LNCaP clone FGC (cell line): ENCODE measurements at regions not wholly inside any gene's neighbourhood (a gene's known extent, or its start where the extent isn't known, plus 50 kb on each side); places are given as distances from the start of the nearest gene placed in this dataset.

Source experiments
- DNase-seq: peaks from one replicate; pipeline ENCODE4 v3.0.0-alpha.2; 2011; ENCODE audit warnings: low read depth
- H3K4me3 ChIP-seq: 2 replicates; pipeline ENCODE4 v1.5.1; 2011; ENCODE audit warnings: mild to moderate bottlenecking, low read depth, low read length, control low read depth
- TF ChIP-seq, protein P1 (sequence below): IDR thresholded peaks from 2 replicates; pipeline ENCODE4 v1.5.1; 2012; ENCODE audit warnings: mild to moderate bottlenecking; ENCODE audit not compliant: control insufficient read depth, insufficient read depth; ENCODE audit errors: extremely low read depth

DNA sequence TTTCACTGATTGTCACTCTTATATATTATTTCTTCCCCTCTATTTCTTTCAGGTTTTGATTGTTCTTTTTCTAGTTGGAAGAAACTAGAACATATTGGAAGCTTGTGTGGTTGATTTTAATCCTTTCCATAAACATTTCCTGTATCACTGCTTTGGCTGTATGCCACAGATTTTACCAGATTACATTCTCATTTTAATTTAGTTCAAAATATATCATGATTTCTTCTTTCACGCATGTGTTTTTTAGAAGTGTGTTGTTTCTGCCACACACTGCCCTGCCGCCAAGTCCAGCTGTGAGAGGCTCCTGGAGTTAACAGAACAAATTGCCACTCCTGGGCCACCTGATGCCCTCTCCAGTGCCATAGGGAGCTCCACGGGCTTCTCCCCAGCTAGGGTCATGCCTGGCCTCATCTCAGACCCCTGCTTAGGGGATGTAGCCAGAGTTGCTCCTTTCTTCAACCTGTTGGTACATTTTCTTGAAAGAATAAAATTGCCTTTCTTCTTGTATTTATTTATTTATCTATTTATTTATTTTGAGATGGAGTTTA, 206.2 kb upstream of the COPS8 start:
- no peak overlapping the region for H3K4me3 ChIP-seq
- TF ChIP-seq, protein P1, sequence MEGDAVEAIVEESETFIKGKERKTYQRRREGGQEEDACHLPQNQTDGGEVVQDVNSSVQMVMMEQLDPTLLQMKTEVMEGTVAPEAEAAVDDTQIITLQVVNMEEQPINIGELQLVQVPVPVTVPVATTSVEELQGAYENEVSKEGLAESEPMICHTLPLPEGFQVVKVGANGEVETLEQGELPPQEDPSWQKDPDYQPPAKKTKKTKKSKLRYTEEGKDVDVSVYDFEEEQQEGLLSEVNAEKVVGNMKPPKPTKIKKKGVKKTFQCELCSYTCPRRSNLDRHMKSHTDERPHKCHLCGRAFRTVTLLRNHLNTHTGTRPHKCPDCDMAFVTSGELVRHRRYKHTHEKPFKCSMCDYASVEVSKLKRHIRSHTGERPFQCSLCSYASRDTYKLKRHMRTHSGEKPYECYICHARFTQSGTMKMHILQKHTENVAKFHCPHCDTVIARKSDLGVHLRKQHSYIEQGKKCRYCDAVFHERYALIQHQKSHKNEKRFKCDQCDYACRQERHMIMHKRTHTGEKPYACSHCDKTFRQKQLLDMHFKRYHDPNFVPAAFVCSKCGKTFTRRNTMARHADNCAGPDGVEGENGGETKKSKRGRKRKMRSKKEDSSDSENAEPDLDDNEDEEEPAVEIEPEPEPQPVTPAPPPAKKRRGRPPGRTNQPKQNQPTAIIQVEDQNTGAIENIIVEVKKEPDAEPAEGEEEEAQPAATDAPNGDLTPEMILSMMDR = no peak
- no peak for DNase-seq

- TF ChIP-seq, protein P1 = no peak
- no peak overlapping the region for H3K4me3 ChIP-seq
- no peak for DNase-seq
Measured at GRCh38 chr2:236882074-236882473, 203.6 kb upstream of the COPS8 start.

DNA sequence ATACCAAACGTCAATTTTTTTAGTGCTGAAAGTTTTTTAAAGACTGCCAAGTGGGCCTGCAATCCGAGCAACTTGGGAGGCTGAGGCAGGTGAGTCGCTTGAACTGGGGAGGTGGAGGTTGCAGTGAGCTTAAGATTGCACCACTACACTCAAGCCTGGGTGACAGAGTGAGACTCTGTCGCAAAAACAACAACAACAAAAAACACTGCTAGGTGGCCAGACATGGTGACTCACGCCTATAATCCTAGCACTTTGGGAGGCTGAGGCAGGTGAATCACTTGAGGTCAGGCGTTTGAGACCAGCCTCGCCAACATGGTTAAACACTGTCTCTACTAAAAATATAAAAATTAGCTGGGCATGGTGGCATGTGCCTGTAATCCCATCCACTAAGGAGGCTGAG, 202.8 kb upstream of the COPS8 start:
- H3K4me3 ChIP-seq = no peak overlapping the region
- TF ChIP-seq, protein P1 = no peak
- no peak for DNase-seq

DNA sequence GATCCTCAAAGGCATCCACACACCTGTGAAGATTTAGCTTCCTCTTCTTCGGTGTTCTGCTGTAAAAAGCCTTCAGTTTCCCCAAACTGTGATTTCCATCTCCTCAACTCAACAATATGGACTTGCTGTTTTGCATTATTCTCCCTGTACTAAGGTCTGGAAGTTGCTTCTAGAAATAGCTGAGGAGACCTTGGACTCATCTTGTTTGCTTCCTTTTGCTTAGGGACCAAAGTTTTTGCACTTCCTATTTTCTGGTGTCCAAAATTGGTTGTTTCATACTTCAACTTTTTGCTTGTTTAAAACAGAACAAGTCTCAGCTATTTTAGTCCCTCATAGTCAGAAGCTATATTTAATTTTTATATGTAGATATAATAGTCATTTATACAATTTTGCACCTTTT, 201.9 kb upstream of the COPS8 start:
- H3K4me3 ChIP-seq = no peak overlapping the region
- DNase-seq = no peak
- TF ChIP-seq, protein P1 = no peak

DNA sequence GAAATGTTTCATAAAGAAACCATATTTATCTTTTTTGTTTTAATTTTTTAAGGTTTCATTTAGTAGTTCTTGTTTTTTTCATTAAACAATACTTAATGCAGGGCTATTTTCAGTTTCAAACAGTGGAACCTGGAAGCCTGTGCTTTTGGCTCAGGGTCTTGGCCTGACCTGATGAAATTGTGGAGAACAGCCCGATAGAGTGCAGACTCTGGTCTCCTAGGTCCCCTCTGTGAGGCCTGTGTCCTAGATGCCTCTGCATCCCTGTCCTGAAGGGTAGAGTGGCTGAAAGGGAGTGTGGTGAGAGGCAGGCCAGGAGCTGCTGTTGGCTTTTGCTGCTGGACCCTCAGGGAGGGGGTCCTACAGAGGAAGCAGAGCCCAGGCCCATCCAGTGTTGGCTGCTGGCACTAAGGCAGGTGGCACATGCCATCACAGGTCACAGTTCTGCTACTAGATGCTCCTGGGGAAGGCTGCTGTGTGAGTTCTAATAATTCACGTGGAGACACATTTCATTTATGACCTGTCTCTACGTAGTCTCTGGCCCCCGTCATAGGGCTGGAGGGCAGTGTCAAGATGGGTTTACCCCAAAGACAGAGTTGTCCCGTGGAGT, 201.0 kb upstream of the COPS8 start:
- no peak overlapping the region for H3K4me3 ChIP-seq
- TF ChIP-seq, protein P1 = no peak
- no peak for DNase-seq

DNA sequence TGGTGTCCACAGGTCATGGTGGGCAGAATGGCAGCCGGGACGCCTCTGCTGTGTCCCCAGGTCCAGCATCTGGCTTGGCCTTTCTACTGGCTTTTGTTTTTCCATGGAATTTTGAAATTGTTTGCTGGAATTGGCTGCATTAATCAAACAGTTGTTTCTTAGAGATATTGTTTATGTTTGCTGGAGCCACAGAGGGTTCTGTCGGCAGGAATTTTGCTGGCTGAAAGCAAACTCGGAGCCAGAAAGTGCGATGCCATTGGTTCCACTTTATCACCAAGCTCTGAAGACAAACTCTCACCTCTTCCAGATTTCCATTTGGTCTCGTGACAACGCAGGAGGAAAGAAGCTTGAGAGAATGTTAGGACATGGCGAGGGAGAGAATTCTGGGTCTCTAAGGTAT, 199.2 kb upstream of the COPS8 start:
- no peak overlapping the region for H3K4me3 ChIP-seq
- TF ChIP-seq, protein P1 = no peak
- DNase-seq = no peak

DNA sequence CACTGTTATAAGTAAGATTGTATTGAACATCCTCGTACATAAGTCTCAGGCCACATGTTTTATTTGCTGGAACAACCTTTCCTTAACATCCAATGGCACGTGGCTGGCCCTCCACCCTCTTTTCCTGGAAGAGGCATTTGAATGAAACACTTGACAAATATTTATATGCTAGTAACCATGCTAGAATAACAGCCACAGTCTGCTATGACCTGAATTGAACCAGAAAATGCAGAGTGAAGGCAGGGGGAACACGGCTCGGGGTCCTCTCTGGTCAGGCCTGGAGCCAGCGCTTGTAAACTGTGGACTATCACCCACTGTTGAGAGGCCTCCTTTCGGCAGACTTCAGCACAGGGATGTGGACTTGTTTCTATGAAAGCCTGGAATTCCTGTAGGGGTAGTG, 198.2 kb upstream of the COPS8 start:
- DNase-seq = no peak
- H3K4me3 ChIP-seq = no peak overlapping the region
- TF ChIP-seq, protein P1 = no peak
